OCI-LY7 (cell line): ENCODE measurements at regions not wholly inside any gene's neighbourhood (a gene's known extent, or its start where the extent isn't known, plus 50 kb on each side); places are given as distances from the start of the nearest gene placed in this dataset.

Experiments
- EZH2phosphoT487 ChIP-seq: fragments of 200-600 bp; sonication (generic); IDR thresholded peaks from 2 replicates; pipeline ENCODE4 v1.6.1; 2018; ENCODE audit warnings: low read depth, borderline replicate concordance, mild to moderate bottlenecking, mixed run types, antibody characterized with exemption, low read length, moderate library complexity, mixed read lengths
- TF ChIP-seq, protein P1 (sequence below): fragments of 200-600 bp; sonication (generic); conservative IDR thresholded peaks from 2 replicates; pipeline ENCODE4 v1.5.1; 2014; ENCODE audit warnings: mild to moderate bottlenecking, antibody characterized with exemption, low read length, moderate library complexity, mixed read lengths

DNA sequence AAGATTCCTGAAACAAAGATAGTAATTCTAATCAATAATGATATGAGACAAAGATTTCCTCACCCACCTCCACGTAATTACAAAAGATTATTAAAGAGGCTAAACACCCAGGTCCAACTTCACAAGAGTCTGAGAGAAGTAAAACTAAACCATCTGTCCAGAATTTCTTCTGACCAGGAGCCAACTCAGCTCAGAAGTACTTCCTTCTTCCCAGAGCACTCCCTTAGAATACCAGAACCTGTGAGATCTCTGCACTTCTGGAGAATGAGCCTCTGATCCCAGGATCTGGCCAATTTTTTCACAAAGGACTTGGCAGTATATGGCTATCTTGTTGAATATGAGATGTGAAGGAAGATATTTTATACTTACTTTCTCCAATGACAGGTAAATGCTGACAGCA lies 120.6 kb upstream of the PALMD start:
- TF ChIP-seq, protein P1, sequence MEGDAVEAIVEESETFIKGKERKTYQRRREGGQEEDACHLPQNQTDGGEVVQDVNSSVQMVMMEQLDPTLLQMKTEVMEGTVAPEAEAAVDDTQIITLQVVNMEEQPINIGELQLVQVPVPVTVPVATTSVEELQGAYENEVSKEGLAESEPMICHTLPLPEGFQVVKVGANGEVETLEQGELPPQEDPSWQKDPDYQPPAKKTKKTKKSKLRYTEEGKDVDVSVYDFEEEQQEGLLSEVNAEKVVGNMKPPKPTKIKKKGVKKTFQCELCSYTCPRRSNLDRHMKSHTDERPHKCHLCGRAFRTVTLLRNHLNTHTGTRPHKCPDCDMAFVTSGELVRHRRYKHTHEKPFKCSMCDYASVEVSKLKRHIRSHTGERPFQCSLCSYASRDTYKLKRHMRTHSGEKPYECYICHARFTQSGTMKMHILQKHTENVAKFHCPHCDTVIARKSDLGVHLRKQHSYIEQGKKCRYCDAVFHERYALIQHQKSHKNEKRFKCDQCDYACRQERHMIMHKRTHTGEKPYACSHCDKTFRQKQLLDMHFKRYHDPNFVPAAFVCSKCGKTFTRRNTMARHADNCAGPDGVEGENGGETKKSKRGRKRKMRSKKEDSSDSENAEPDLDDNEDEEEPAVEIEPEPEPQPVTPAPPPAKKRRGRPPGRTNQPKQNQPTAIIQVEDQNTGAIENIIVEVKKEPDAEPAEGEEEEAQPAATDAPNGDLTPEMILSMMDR, result no peak
- TF ChIP-seq EZH2phosphoT487, result no peak
